Right cardiac atrium (tissue), 5 donors: ENCODE measurements at regions not wholly inside any gene's neighbourhood (a gene's known extent, or its start where the extent isn't known, plus 50 kb on each side); places are given as distances from the start of the nearest gene placed in this dataset.
A peak's percentile ranks its signal among the peaks of the same experiment; 100 is the strongest.
"Not testable (repeated sequence)": the region's sequence is repeated elsewhere in the genome, so short reads cannot be mapped to it uniquely, and the experiment has no call there.

Source experiments
- ATAC-seq, 2 donors: fragments of 200-7000 bp; cut with Tn5 transposase; one replicate each; pipeline versions ENCODE4 v1.8.0 to v1.9.1; 2020; ENCODE audit warnings: moderate library complexity in 2 of 2, mild to moderate bottlenecking in 1 of 2
- DNase-seq, 3 donors: peaks; one replicate each; pipeline ENCODE4 v3.0.0-alpha.2; 2020
- H3K27ac ChIP-seq: one replicate; pipeline ENCODE4 v1.5.1; 2013; ENCODE audit warnings: mild to moderate bottlenecking, low read length, control low read depth, moderate library complexity
- H3K27me3 ChIP-seq: one replicate; pipeline ENCODE4 v1.6.1; 2013; ENCODE audit not compliant: control insufficient read depth, insufficient read depth
- H3K4me1 ChIP-seq: one replicate; pipeline ENCODE4 v1.6.1; 2013; ENCODE audit warnings: low read length; ENCODE audit not compliant: control insufficient read depth, insufficient read depth
- H3K4me3 ChIP-seq: one replicate; pipeline ENCODE4 v1.5.1; 2013; ENCODE audit warnings: low read length, control low read depth
- H3K9me3 ChIP-seq: one replicate; pipeline ENCODE4 v1.6.1; 2013; ENCODE audit warnings: low read length; ENCODE audit not compliant: control insufficient read depth
- WGBS: extraction: QIAGEN DNeasy Blood & Tissue Kit; methylation state at CpG from one replicate; pipeline ENCODE4 v1.1.7; 2013; 5-methylcytosine and 5-hydroxymethylcytosine counted together
- intact Hi-C, 4 donors: fragments of 100-400 bp; cut with DNase I; formaldehyde crosslinking; loops; one replicate each; pipeline versions ENCODE4 v1.11.0 to v1.14.0; 2022 to 2023
- donor health status: healthy with polysubstance abuse.
- donor health status: DM: no; HTN: yes; CAD: no.
- donor health status: DM: no; HTN: no; CAD: no.
- donor health status: DM: no; HTN: yes; CAD: no; lungs with severe emphysema.
- donor health status: DM: yes; HTN: yes; CAD: no.

DNA sequence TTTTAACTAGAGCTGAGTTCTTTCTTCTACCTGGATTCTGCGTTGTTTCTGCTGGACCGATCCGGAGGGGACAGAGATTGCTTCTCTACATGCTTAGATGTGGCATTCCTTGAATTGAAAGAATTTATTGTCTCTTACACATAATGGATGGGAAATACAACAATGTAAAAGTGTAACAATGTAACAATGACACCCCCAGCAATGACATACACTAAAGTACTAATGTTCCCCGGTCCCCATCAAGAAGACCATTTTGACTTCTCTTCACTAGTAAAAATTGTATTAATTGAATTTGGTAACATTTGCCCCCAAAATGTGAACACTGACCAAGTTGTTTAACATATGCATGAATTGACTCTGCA, 760.2 kb downstream of the TAF11L14 start:
- Histone ChIP-seq H3K4me1 (no peaks in the 10 kb centered on the region), H3K9me3 (no peaks in the 10 kb centered on the region), H3K27me3 (no peaks in the 10 kb centered on the region), H3K27ac (no peak overlapping the region), H3K4me3 (no peak overlapping the region)
- no peak for DNase-seq
- intact Hi-C loops, result no loop called here
- 23% methylated on average over 4 of the region's 4 CpGs for WGBS
- ATAC-seq, result no peak

DNA sequence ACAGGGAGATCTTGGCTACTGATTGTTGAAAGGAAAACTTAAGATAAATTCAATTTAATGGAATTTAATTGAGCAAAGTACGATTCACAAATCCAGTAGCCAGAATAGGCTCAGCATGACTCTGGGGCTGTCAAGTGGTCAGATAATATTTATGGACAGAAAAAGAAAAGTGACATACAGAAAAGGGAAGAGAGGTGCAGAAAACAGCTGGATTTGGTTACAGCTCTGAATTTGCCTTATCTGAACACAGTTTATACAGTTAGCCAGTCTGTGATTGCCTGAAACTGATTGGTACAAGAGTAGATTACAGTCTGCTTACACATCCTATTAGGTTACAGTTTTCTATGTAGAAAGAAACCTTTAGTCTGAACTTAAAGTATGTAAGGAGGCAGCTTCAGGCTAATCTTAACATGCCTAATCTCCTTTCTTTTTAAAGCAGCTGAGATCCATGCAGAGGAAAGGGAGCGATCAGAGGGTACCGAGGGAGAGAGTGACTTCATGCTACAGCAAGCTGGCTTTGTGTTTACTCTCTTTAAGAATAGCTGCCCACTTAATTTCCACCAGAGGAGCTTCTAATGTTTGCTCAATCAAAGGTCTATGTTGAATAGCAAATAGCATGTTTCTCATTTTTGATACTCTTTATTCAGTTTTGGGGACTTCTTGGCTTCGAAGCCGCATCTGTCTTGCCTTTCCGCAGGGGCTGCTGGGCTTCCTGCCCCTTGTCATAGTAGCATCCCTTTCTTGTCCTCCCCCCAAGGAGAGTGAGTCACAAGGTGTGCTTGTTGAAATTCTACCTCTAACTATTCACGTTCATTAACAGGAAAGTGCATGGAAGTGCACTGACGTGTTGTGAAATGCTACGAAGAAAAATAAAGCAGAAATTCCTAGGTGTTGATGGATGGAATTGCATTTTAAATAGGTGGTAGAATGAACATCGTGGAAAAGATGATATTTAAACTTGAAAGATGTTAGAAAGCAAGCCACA, 761.2 kb downstream of the TAF11L14 start:
- Histone ChIP-seq H3K4me1 (no peaks in the 10 kb centered on the region), H3K27ac (no peak overlapping the region), H3K9me3 (no peaks in the 10 kb centered on the region), H3K27me3 (no peaks in the 10 kb centered on the region), H3K4me3 (no peak overlapping the region)
- no peak for DNase-seq
- ATAC-seq, result no peak
- WGBS, result 61% methylated on average over 10 of the region's 10 CpGs
- intact Hi-C loops, result no loop called here

- no peaks in the 10 kb centered on the region for H3K4me1 ChIP-seq
- no peaks in the 10 kb centered on the region for H3K27me3 ChIP-seq
- H3K27ac ChIP-seq, result no peak overlapping the region
- 60% methylated on average over 4 of the region's 4 CpGs for WGBS
- ATAC-seq (no peak), DNase-seq (no peak)
- no peaks in the 10 kb centered on the region for H3K9me3 ChIP-seq
- intact Hi-C loops, result no loop called here
- H3K4me3 ChIP-seq, result no peak overlapping the region
These were observed 763.1 kb downstream of the TAF11L14 start for GRCh38 chr5:18397371-18397770.

DNA sequence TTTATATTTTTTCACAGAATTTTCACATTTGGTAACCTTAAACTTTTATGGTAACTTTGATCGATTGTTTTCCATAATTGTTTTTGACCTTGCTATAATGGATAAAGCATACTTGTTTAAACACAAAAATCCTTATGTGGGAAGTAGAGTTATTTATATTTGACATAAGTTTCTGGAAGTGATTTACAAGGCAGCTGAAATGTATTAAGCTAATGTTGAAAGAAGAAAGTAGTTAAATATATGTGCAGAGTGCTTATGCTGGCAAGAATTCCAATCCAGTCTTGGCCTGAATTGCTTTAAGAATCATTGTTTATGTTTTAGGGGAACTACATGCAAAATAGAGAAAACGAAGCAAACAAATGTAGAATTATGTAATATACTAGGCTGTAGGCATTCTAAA, 763.6 kb downstream of the TAF11L14 start:
- 53% methylated on average over 2 of the region's 2 CpGs for WGBS
- Histone ChIP-seq H3K4me1 (no peaks in the 10 kb centered on the region), H3K27me3 (no peaks in the 10 kb centered on the region), H3K9me3 (no peaks in the 10 kb centered on the region), H3K27ac (no peak overlapping the region), H3K4me3 (no peak overlapping the region)
- DNase-seq (no peak), ATAC-seq (no peak)
- intact Hi-C loops, result no loop called here

DNA sequence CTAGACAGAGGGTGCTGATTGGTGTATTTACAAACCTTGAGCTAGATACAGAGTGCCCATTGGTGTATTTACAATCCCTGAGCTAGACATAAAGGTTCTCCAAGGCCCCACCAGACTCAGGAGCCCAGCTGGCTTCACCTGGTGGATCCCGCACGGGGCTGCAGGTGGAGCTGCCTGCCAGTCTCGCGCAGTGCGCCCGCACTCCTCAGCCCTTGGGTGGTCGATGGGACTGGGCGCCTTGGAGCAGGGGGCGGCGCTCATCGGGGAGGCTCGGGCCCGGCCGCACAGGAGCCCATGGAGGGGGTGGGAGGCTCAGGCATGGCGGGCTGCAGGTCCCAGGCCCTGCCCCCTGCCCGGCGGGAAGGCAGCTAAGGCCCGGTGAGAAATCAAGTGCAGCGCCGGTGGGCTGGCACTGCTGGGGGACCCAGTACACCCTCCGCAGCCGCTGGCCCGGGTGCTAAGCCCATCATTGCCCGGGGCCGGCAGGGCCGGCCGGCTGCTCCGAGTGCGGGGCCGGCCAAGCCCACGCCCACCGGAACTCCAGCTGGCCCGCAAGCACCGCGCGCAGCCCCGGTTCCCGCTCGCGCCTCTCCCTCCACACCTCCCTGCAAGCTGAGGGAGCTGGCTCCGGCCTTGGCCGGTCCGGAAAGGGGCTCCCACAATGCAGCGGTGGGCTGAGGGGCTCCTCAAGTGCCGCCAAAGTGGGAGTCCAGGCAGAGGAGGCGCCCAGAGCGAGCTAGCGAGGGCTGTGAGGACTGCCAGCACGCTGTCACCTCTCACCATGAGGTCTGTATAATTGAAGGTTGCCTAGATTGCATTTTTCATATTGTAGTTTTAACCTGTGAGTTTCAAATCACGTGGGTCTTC, 765.4 kb downstream of the TAF11L14 start:
- H3K27me3 ChIP-seq, ATAC-seq, H3K4me1 ChIP-seq, H3K27ac ChIP-seq, intact Hi-C loops, H3K9me3 ChIP-seq, H3K4me3 ChIP-seq: not testable (repeated sequence)
- WGBS, result 94% methylated on average over 50 of the region's 50 CpGs
- peak in 2 of 3 donors; percentile 28 to 29 for DNase-seq

- intact Hi-C loops, result no loop called here
- 27% methylated on average over 1 of the region's 1 CpG for WGBS
- Histone ChIP-seq H3K4me3 (no peak overlapping the region), H3K4me1 (no peaks in the 10 kb centered on the region), H3K27me3 (no peaks in the 10 kb centered on the region), H3K27ac (no peak overlapping the region), H3K9me3 (no peaks in the 10 kb centered on the region)
- ATAC-seq (no peak), DNase-seq (no peak)
These were observed 768.9 kb downstream of the TAF11L14 start for GRCh38 chr5:18403141-18403540.

GRCh38 chr5:18403941-18404438, 769.7 kb downstream of the TAF11L14 start:
- ATAC-seq (no peak), DNase-seq (no peak)
- no peaks in the 10 kb centered on the region for H3K27me3 ChIP-seq
- no peak overlapping the region for H3K4me3 ChIP-seq
- H3K9me3 ChIP-seq, result no peaks in the 10 kb centered on the region
- whole genome bisulfite sequencing, result 77% methylated on average over 3 of the region's 3 CpGs
- no peak overlapping the region for H3K27ac ChIP-seq
- intact Hi-C loops, result no loop called here
- H3K4me1 ChIP-seq, result no peaks in the 10 kb centered on the region

DNA sequence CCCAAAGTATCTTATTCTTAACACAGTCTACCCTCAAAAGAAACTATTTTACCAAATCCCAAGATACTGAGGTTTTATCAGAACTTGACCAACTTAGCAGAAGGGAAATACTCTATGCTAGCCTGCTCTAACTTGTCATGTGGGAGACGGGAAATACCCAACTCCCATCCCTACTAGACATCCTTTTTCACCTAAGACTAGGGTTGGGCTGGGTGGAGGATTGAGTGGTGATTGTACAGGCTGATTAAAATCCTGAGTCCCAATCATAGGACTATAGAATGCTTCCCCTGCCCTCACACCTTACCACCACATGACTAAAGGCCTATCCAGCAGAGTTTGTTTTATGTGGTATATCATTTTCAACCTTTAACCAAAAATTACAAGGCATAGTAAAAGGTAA, 786.5 kb downstream of the TAF11L14 start:
- H3K9me3 ChIP-seq, result peaks cover 2% of the 10 kb centered on the region
- ATAC-seq, result no peak
- no peak overlapping the region for H3K4me3 ChIP-seq
- no peaks in the 10 kb centered on the region for H3K4me1 ChIP-seq
- WGBS, result 69% methylated on average over 1 of the region's 1 CpG
- intact Hi-C loops, result no loop called here
- DNase-seq, result no peak
- no peaks in the 10 kb centered on the region for H3K27me3 ChIP-seq
- no peak overlapping the region for H3K27ac ChIP-seq

- no peak overlapping the region for H3K27ac ChIP-seq
- H3K4me3 ChIP-seq, result no peak overlapping the region
- H3K9me3 ChIP-seq, result peaks cover 5% of the 10 kb centered on the region
- intact Hi-C loops, result no loop called here
- no peak for DNase-seq
- no peak for ATAC-seq
- no peaks in the 10 kb centered on the region for H3K27me3 ChIP-seq
- H3K4me1 ChIP-seq, result no peaks in the 10 kb centered on the region
These were observed 799.1 kb downstream of the TAF11L14 start for GRCh38 chr5:18433336-18433735.

DNA sequence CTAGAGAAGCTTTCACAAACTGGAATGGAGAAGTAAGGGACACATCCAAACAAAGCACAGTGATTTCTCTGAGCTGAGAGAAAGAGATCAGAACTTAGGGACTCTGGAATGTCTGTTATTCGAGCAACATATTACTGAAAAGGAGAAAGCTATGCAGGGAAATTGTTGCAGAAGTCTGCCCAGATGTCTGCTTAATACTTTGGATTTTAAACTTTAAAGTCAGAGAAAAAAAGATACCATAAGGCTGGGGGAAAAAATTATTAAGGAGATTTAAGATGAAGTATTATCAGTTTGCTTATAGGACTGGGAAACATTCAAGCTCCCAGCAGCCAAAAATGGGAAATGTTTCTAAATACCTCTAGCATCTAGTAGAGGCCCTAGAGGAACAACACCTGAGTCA, 803.9 kb downstream of the TAF11L14 start:
- no peak for DNase-seq
- intact Hi-C loops, result no loop called here
- no peaks in the 10 kb centered on the region for H3K27me3 ChIP-seq
- peaks cover 1% of the 10 kb centered on the region for H3K9me3 ChIP-seq
- H3K4me3 ChIP-seq, result no peak overlapping the region
- no peak for ATAC-seq
- no peak overlapping the region for H3K27ac ChIP-seq
- 35% methylated on average over 1 of the region's 1 CpG for WGBS
- H3K4me1 ChIP-seq, result no peaks in the 10 kb centered on the region

DNA sequence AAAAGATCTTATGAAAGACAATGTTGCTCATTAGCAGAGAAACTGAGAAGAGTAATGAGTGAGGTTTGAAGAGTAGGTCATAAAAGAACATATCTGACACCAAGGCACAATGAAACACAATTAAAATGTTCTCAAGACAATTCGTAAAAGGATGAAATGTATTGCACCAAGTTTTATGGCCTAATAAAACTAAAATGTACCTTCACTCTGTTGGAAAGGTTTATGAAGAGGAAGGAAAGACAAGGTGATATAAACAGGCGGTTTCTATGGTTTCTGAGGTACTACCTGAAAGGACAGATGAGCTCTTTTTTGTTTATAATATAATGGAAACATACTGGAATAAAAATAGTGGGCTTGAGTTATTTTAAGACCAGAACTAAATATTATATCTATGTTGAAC, 821.3 kb downstream of the TAF11L14 start:
- ATAC-seq, result no peak
- no peaks in the 10 kb centered on the region for H3K4me1 ChIP-seq
- no peak overlapping the region for H3K4me3 ChIP-seq
- intact Hi-C loops, result no loop called here
- DNase-seq, result no peak
- no peaks in the 10 kb centered on the region for H3K9me3 ChIP-seq
- H3K27me3 ChIP-seq, result no peaks in the 10 kb centered on the region
- 53% methylated on average over 2 of the region's 2 CpGs for WGBS
- no peak overlapping the region for H3K27ac ChIP-seq
